ENCODE measurements at regions not wholly inside any gene's neighbourhood (a gene's known extent, or its start where the extent isn't known, plus 50 kb on each side); places are given as distances from the start of the nearest gene placed in this dataset.

GRCh38 chr1:48070396-48070750 is 73.2 kb upstream of the TRABD2B start:
- Histone ChIP-seq H2AK9ac (replicated peaks; ENCODE audit: low read depth, low read length, poor library complexity) (no peak overlapping the region), H2BK20ac (ENCODE audit: low read depth, low read length) (no peak overlapping the region), H3K9me1 (ENCODE audit: insufficient read depth, low read length) (no peaks in the 10 kb centered on the region), H3K56ac (ENCODE audit: extremely low read depth, insufficient read depth, low read length) (no peak overlapping the region), H2BK5ac (ENCODE audit: low read depth, low read length, poor library complexity, severe bottlenecking) (no peak overlapping the region), H3K23ac (ENCODE audit: low read depth, low read length) (no peak overlapping the region), H2BK120ac (ENCODE audit: low read depth, low read length) (no peak overlapping the region), H3K36me3 (ENCODE audit: control insufficient read depth, insufficient read depth, low read length) (no peaks in the 10 kb centered on the region), H3K4ac (ENCODE audit: low read depth, low read length) (no peak overlapping the region), H3K4me3 (ENCODE audit: insufficient read depth, low read depth, low read length) (no peak overlapping the region), H3K4me1 (ENCODE audit: control insufficient read depth, insufficient read depth, low read length) (no peaks in the 10 kb centered on the region), H4K8ac (ENCODE audit: low read depth in 2 of 2, low read length in 2 of 2) (no peak overlapping the region), H3K4me2 (ENCODE audit: low read depth, low read length) (no peak overlapping the region), H2AK5ac (ENCODE audit: low read depth, low read length) (no peak overlapping the region), H4K5ac (ENCODE audit: low read depth, low read length) (no peak overlapping the region), H3K27ac (ENCODE audit: insufficient read depth, low read length) (no peak overlapping the region), H3K14ac (replicated peaks; ENCODE audit: low read depth, low read length) (no peak overlapping the region), H3K9ac (ENCODE audit: low read depth, low read length) (no peak overlapping the region), H3K18ac (ENCODE audit: low read depth, low read length) (no peak overlapping the region), H2BK15ac (ENCODE audit: low read depth, low read length) (no peak overlapping the region), H4K20me1 (ENCODE audit: insufficient read depth, low read length) (no peaks in the 10 kb centered on the region), H3K9me3 (ENCODE audit: control insufficient read depth, insufficient read depth, low read length) (no peaks in the 10 kb centered on the region), H3K79me1 (ENCODE audit: low read depth in 1 of 2, low read length in 2 of 2) (no peaks in the 10 kb centered on the region), H3K27me3 (ENCODE audit: control insufficient read depth, insufficient read depth, low read length) (no peaks in the 10 kb centered on the region), H4K91ac (ENCODE audit: insufficient read depth, low read depth, low read length) (no peak overlapping the region), H2AFZ (replicated peaks; ENCODE audit: low read length, poor library complexity) (no peak overlapping the region)
- no TSS peak for BruUV-seq (replicated peaks)
- POLR2A ChIA-PET (ENCODE audit: unreplicated experiment), result no interaction called here
- CTCF ChIA-PET, result no interaction called here
- in situ Hi-C loops (cut with MboI; ENCODE audit: low sequenced_read_pairs) (no loop called here), intact Hi-C loops (cut with micrococcal nuclease) (no loop called here), dilution Hi-C loops (cut with HindIII; ENCODE audit: low sequenced_read_pairs, unreplicated experiment) (no loop called here)
- TF ChIP-seq, protein P1, sequence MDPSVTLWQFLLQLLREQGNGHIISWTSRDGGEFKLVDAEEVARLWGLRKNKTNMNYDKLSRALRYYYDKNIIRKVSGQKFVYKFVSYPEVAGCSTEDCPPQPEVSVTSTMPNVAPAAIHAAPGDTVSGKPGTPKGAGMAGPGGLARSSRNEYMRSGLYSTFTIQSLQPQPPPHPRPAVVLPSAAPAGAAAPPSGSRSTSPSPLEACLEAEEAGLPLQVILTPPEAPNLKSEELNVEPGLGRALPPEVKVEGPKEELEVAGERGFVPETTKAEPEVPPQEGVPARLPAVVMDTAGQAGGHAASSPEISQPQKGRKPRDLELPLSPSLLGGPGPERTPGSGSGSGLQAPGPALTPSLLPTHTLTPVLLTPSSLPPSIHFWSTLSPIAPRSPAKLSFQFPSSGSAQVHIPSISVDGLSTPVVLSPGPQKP (IDR thresholded peaks at IDR 0.05; ENCODE audit: borderline replicate concordance, low read depth, low read length), result no peak
- TF ChIP-seq FOS (IDR thresholded peaks at IDR 0.05; ENCODE audit: low read depth, low read length) (no peak), CEBPB (IDR thresholded peaks at IDR 0.05; ENCODE audit: low read depth, low read length) (no peak), MAZ (IDR thresholded peaks at IDR 0.05; ENCODE audit: borderline replicate concordance, low read depth, low read length) (no peak), CHD1 (IDR thresholded peaks at IDR 0.05; ENCODE audit: low read depth, low read length) (no peak), POLR2A (IDR thresholded peaks at IDR 0.05; ENCODE audit: low read depth, low read length) (no peak), NFE2L2 (IDR thresholded peaks at IDR 0.05; ENCODE audit: low read depth, low read length) (no peak), MAFK (IDR thresholded peaks at IDR 0.05; ENCODE audit: low read depth, low read length) (no peak), MXI1 (IDR thresholded peaks at IDR 0.05; ENCODE audit: borderline replicate concordance, low read depth, low read length) (no peak), RFX5 (IDR thresholded peaks at IDR 0.05; ENCODE audit: low read depth, low read length) (no peak), RAD21 (IDR thresholded peaks at IDR 0.05; ENCODE audit: low read length) (no peak), RCOR1 (IDR thresholded peaks at IDR 0.05; ENCODE audit: insufficient replicate concordance, low read length) (no peak), SMC3 (IDR thresholded peaks at IDR 0.05; ENCODE audit: low read depth, low read length) (no peak), BHLHE40 (IDR thresholded peaks at IDR 0.05; ENCODE audit: low read depth, low read length) (no peak)
- TF ChIP-seq, protein P2, sequence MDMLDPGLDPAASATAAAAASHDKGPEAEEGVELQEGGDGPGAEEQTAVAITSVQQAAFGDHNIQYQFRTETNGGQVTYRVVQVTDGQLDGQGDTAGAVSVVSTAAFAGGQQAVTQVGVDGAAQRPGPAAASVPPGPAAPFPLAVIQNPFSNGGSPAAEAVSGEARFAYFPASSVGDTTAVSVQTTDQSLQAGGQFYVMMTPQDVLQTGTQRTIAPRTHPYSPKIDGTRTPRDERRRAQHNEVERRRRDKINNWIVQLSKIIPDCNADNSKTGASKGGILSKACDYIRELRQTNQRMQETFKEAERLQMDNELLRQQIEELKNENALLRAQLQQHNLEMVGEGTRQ (IDR thresholded peaks at IDR 0.05; ENCODE audit: low read depth, low read length), result no peak
- TF ChIP-seq, protein P3, sequence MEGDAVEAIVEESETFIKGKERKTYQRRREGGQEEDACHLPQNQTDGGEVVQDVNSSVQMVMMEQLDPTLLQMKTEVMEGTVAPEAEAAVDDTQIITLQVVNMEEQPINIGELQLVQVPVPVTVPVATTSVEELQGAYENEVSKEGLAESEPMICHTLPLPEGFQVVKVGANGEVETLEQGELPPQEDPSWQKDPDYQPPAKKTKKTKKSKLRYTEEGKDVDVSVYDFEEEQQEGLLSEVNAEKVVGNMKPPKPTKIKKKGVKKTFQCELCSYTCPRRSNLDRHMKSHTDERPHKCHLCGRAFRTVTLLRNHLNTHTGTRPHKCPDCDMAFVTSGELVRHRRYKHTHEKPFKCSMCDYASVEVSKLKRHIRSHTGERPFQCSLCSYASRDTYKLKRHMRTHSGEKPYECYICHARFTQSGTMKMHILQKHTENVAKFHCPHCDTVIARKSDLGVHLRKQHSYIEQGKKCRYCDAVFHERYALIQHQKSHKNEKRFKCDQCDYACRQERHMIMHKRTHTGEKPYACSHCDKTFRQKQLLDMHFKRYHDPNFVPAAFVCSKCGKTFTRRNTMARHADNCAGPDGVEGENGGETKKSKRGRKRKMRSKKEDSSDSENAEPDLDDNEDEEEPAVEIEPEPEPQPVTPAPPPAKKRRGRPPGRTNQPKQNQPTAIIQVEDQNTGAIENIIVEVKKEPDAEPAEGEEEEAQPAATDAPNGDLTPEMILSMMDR (conservative IDR thresholded peaks at IDR 0.05; ENCODE audit: low read depth, low read length), result no peak
- DNase-seq (no peak), ATAC-seq (ENCODE audit: low read depth) (no peak)
- WGBS, 2 experiments (ENCODE audit: extremely low coverage in 2 of 2, insufficient read length in 1 of 2), result 54% methylated on average over 2 of the region's 4 CpGs; no CpG with 5 or more reads in 1 of the 2 experiments

Measured in IMR-90 (cell line).